GM12892 (cell line): ENCODE measurements at regions not wholly inside any gene's neighbourhood (a gene's known extent, or its start where the extent isn't known, plus 50 kb on each side); places are given as distances from the start of the nearest gene placed in this dataset.

Experiments used
- POLR2A ChIP-seq: IDR thresholded peaks from 2 replicates; pipeline ENCODE4 v1.6.1; 2011; ENCODE audit warnings: low read depth, low read length, control low read depth
- POLR2AphosphoS5 ChIP-seq: IDR thresholded peaks from 2 replicates; pipeline ENCODE4 v1.6.1; 2011; ENCODE audit warnings: low read depth, low read length, control low read depth

DNA sequence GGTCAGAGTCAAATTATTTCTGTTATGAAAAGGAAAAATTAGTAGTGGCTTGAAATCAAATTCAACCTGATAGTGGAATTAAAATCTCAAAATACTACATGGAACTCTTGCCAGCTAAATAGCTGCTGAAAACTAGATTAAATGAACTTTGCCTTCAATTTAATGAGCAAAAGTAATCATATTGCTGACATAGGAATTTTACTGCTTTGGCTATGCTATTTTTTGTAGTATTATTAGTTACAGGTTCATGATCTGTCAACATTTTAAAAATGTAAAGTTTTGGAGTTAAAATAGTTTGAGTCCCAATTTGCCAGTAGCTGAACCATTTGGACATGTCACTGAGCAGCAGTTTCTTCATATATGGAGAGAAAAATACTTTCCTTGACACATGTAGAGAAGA, 81.4 kb downstream of the RERGL start:
- TF ChIP-seq POLR2A (no peak), POLR2AphosphoS5 (no peak)
